HepG2 (cell line): ENCODE measurements at regions not wholly inside any gene's neighbourhood (a gene's known extent, or its start where the extent isn't known, plus 50 kb on each side); places are given as distances from the start of the nearest gene placed in this dataset.

Experiments
- ZMYM3 ChIP-seq: sonication (generic); formaldehyde crosslinking; IDR thresholded peaks from 2 replicates; pipeline ENCODE4 v1.5.1; 2020; ENCODE audit warnings: mild to moderate bottlenecking, missing genetic modification reagents
- ZNF17 ChIP-seq: sonication (generic); formaldehyde crosslinking; IDR thresholded peaks from 2 replicates; pipeline ENCODE4 v1.5.0; 2020; ENCODE audit warnings: mild to moderate bottlenecking, missing genetic modification reagents
- ZNF33B ChIP-seq: sonication (generic); formaldehyde crosslinking; IDR thresholded peaks from 2 replicates; pipeline ENCODE4 v1.5.1; 2020; ENCODE audit warnings: mild to moderate bottlenecking, missing genetic modification reagents
- TF ChIP-seq, protein P1 (sequence below): sonication (generic); formaldehyde crosslinking; IDR thresholded peaks from 2 replicates; pipeline ENCODE4 v1.4.0; 2020; ENCODE audit warnings: missing genetic modification reagents, low read depth, mild to moderate bottlenecking, borderline replicate concordance
- TF ChIP-seq, protein P2 (sequence below), 2 experiments: sonication (generic) in 1 of 2; formaldehyde crosslinking in 1 of 2; IDR thresholded peaks; 2 replicates each; pipeline versions ENCODE4 v1.4.0 to v1.6.1; 2018 to 2020; ENCODE audit warnings: missing genetic modification reagents in 2 of 2, borderline replicate concordance in 1 of 2, low read depth in 1 of 2, mild to moderate bottlenecking in 1 of 2, missing biosample characterization in 1 of 2
- TF ChIP-seq, protein P3 (sequence below): sonication (generic); formaldehyde crosslinking; IDR thresholded peaks from 2 replicates; pipeline ENCODE4 v1.9.0; 2022; ENCODE audit warnings: low read depth, missing genetic modification reagents

DNA sequence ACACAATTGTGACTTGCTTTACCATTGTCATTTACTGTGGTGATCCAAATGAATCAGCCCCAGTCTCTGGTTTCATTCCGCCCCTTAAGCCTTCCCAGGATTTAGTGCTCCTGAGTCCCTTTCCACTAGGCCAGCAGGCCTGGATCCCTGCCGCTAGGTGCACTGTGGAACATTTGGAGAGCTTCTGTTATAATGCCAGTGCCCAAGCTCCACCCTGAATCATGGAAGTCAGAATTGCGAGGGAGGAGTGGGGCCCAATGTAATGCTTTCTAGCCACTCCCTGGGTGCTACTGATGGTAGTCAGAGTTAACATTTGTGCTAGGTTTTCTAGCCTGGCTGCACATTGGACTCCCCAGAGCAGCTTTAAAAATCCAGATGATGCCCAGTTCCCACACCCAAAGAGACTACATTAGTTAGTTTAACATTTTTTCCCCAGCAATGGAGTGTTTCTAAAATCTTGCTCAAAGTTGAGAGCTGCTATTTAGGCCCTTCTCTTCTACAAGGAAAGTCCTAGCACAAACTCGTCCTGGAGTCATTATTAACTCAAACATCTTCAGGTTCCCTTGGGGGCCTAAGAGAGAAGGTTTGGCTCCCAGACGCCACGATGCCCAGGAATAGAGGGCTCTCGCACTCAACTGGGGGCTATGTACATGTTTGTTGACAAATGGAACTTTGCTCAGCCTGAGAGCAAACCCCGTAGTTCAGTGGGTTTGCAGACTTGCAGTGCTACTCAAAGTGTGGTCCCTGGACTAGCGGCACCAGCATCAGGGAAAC lies 366.7 kb upstream of the PROK2 start (continued):
- TF ChIP-seq, protein P1, sequence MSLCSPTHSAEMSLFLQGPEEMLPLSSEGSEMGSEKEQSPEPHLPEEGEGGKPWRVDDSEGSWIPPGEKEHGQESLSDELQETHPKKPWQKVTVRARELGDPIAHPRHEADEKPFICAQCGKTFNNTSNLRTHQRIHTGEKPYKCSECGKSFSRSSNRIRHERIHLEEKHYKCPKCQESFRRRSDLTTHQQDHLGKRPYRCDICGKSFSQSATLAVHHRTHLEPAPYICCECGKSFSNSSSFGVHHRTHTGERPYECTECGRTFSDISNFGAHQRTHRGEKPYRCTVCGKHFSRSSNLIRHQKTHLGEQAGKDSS (CRISPR knock-in tag), result peak; percentile 93
- TF ChIP-seq, protein P2, sequence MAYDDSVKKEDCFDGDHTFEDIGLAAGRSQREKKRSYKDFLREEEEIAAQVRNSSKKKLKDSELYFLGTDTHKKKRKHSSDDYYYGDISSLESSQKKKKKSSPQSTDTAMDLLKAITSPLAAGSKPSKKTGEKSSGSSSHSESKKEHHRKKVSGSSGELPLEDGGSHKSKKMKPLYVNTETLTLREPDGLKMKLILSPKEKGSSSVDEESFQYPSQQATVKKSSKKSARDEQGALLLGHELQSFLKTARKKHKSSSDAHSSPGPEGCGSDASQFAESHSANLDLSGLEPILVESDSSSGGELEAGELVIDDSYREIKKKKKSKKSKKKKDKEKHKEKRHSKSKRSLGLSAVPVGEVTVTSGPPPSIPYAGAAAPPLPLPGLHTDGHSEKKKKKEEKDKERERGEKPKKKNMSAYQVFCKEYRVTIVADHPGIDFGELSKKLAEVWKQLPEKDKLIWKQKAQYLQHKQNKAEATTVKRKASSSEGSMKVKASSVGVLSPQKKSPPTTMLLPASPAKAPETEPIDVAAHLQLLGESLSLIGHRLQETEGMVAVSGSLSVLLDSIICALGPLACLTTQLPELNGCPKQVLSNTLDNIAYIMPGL (CRISPR knock-in tag; IDR thresholded peaks at IDR 0.05; ENCODE audit: borderline replicate concordance in 1 of 2, low read depth in 1 of 2), result peak in 1 of 2 experiments; percentile 11; a peak in 1 of 4 replicates
- TF ChIP-seq ZMYM3 (CRISPR knock-in tag) (0 out of 2 replicates have a peak, but pooled peaks have one; percentile 1), ZNF33B (CRISPR knock-in tag) (no peak), ZNF17 (CRISPR knock-in tag) (no peak)
- TF ChIP-seq, protein P3, sequence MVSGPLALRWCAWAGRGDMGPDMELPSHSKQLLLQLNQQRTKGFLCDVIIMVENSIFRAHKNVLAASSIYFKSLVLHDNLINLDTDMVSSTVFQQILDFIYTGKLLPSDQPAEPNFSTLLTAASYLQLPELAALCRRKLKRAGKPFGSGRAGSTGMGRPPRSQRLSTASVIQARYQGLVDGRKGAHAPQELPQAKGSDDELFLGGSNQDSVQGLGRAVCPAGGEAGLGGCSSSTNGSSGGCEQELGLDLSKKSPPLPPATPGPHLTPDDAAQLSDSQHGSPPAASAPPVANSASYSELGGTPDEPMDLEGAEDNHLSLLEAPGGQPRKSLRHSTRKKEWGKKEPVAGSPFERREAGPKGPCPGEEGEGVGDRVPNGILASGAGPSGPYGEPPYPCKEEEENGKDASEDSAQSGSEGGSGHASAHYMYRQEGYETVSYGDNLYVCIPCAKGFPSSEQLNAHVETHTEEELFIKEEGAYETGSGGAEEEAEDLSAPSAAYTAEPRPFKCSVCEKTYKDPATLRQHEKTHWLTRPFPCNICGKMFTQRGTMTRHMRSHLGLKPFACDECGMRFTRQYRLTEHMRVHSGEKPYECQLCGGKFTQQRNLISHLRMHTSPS (CRISPR knock-in tag), result no peak; the same call in 1 of the 2 replicates
